Posterior vena cava (tissue), 2 donors: ENCODE measurements at regions not wholly inside any gene's neighbourhood (a gene's known extent, or its start where the extent isn't known, plus 50 kb on each side); places are given as distances from the start of the nearest gene placed in this dataset.
"Not testable (repeated sequence)": the region's sequence is repeated elsewhere in the genome, so short reads cannot be mapped to it uniquely, and the experiment has no call there.

Source experiments
- DNase-seq: peaks from one replicate; pipeline ENCODE4 v3.0.0-alpha.2; 2020; ENCODE audit warnings: low spot score
- intact Hi-C, 2 donors: fragments of 100-400 bp; cut with DNase I; formaldehyde crosslinking; loops; one replicate each; pipeline versions ENCODE4 v1.14.1 to v1.14.2; 2022 to 2023
- donor health status: DM: yes; HTN: yes; CAD: no.
- donor health status: DM: yes; HTN: yes; CAD: no.

GRCh38 chr2:241994086-241994485, 124.6 kb downstream of the RTP5 start:
- no peak for DNase-seq
- intact Hi-C loops: no loop called here

- intact Hi-C loops: no loop called here
- no peak for DNase-seq
Measured at GRCh38 chr2:241994556-241995213, 125.2 kb downstream of the RTP5 start.

- intact Hi-C loops: no loop called here
- no peak for DNase-seq
Measured at GRCh38 chr2:241996100-241996499, 126.6 kb downstream of the RTP5 start.

GRCh38 chr2:241997017-241997416, 127.5 kb downstream of the RTP5 start:
- intact Hi-C loops: no loop called here
- no peak for DNase-seq

GRCh38 chr2:241999184-241999583, 129.7 kb downstream of the RTP5 start:
- intact Hi-C loops: no loop called here
- no peak for DNase-seq

- DNase-seq: no peak
- intact Hi-C loops: no loop called here
Measured at GRCh38 chr2:242001853-242002252, 132.3 kb downstream of the RTP5 start.

GRCh38 chr2:242002944-242003343, 133.4 kb downstream of the RTP5 start:
- DNase-seq: no peak
- intact Hi-C loops: no loop called here

GRCh38 chr2:242004223-242004901, 134.8 kb downstream of the RTP5 start:
- intact Hi-C loops: no loop called here
- no peak for DNase-seq

GRCh38 chr2:242004902-242005230, 135.3 kb downstream of the RTP5 start:
- no peak for DNase-seq
- intact Hi-C loops: no loop called here

GRCh38 chr2:242006091-242006634, 136.6 kb downstream of the RTP5 start:
- intact Hi-C loops, DNase-seq: not testable (repeated sequence)

- intact Hi-C loops, DNase-seq: not testable (repeated sequence)
Measured at GRCh38 chr2:242008908-242009307, 139.4 kb downstream of the RTP5 start.

- intact Hi-C loops: not testable (repeated sequence)
Measured at GRCh38 chr2:242009846-242010245, 140.3 kb downstream of the RTP5 start.

GRCh38 chr2:242010252-242011166, 141.0 kb downstream of the RTP5 start:
- DNase-seq, intact Hi-C loops: not testable (repeated sequence)

More at GRCh38 chr2:242009846-242010245, 140.3 kb downstream of the RTP5 start:
- DNase-seq: not testable (repeated sequence)

GRCh38 chr2:242011167-242011513, 141.6 kb downstream of the RTP5 start:
- intact Hi-C loops: no loop called here
- no peak for DNase-seq

GRCh38 chr2:242011516-242011915, 142.0 kb downstream of the RTP5 start:
- DNase-seq: peak; percentile 58
- intact Hi-C loops: no loop called here

GRCh38 chr2:242011991-242012764, 142.6 kb downstream of the RTP5 start:
- peak; percentile 58 for DNase-seq

GRCh38 chr2:242012956-242013764, 143.6 kb downstream of the RTP5 start:
- intact Hi-C loops: no loop called here

More at GRCh38 chr2:242011991-242012764, 142.6 kb downstream of the RTP5 start:
- intact Hi-C loops: no loop called here

GRCh38 chr2:242013771-242014170, 144.2 kb downstream of the RTP5 start:
- no peak for DNase-seq
- intact Hi-C loops: no loop called here

More at GRCh38 chr2:242012956-242013764, 143.6 kb downstream of the RTP5 start:
- DNase-seq: peak; percentile 75
